Kidney epithelial cell (primary cell): ENCODE measurements at regions not wholly inside any gene's neighbourhood (a gene's known extent, or its start where the extent isn't known, plus 50 kb on each side); places are given as distances from the start of the nearest gene placed in this dataset.

Source experiments
- DNase-seq: peaks from one replicate; pipeline ENCODE4 v3.0.0-alpha.2; 2010; ENCODE audit warnings: low read depth
- H3K27me3 ChIP-seq: 2 replicates; pipeline ENCODE4 v1.6.0; 2011; ENCODE audit warnings: low read length; ENCODE audit not compliant: control insufficient read depth, insufficient read depth
- H3K36me3 ChIP-seq: 2 replicates; pipeline ENCODE4 v1.5.1; 2011; ENCODE audit warnings: low read length; ENCODE audit not compliant: control insufficient read depth, insufficient read depth
- H3K4me3 ChIP-seq: 2 replicates; pipeline ENCODE4 v1.5.1; 2011; ENCODE audit warnings: low read depth, mild to moderate bottlenecking, control low read depth, low read length
- TF ChIP-seq, protein P1 (sequence below): IDR thresholded peaks from 2 replicates; pipeline ENCODE4 v1.5.1; 2011; ENCODE audit warnings: mild to moderate bottlenecking, moderate library complexity, low read length, control low read depth, inconsistent platforms; ENCODE audit not compliant: insufficient read depth, poor library complexity, severe bottlenecking

- DNase-seq = no peak
- Histone ChIP-seq H3K36me3 (peaks cover 1% of the 10 kb centered on the region), H3K27me3 (no peaks in the 10 kb centered on the region), H3K4me3 (no peak overlapping the region)
- TF ChIP-seq, protein P1, sequence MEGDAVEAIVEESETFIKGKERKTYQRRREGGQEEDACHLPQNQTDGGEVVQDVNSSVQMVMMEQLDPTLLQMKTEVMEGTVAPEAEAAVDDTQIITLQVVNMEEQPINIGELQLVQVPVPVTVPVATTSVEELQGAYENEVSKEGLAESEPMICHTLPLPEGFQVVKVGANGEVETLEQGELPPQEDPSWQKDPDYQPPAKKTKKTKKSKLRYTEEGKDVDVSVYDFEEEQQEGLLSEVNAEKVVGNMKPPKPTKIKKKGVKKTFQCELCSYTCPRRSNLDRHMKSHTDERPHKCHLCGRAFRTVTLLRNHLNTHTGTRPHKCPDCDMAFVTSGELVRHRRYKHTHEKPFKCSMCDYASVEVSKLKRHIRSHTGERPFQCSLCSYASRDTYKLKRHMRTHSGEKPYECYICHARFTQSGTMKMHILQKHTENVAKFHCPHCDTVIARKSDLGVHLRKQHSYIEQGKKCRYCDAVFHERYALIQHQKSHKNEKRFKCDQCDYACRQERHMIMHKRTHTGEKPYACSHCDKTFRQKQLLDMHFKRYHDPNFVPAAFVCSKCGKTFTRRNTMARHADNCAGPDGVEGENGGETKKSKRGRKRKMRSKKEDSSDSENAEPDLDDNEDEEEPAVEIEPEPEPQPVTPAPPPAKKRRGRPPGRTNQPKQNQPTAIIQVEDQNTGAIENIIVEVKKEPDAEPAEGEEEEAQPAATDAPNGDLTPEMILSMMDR = no peak
These were observed 131.6 kb upstream of the FN1 start for GRCh38 chr2:215567504-215567903.

- no peak overlapping the region for H3K4me3 ChIP-seq
- H3K27me3 ChIP-seq = no peaks in the 10 kb centered on the region
- no peak for DNase-seq
- TF ChIP-seq, protein P1 = no peak
- H3K36me3 ChIP-seq = peaks cover 1% of the 10 kb centered on the region
These were observed 130.0 kb upstream of the FN1 start for GRCh38 chr2:215565897-215566296.

- TF ChIP-seq, protein P1 = no peak
- no peak overlapping the region for H3K4me3 ChIP-seq
- DNase-seq = no peak
- H3K36me3 ChIP-seq = no peaks in the 10 kb centered on the region
- no peaks in the 10 kb centered on the region for H3K27me3 ChIP-seq
These were observed 121.8 kb upstream of the FN1 start for GRCh38 chr2:215557701-215558100.

DNA sequence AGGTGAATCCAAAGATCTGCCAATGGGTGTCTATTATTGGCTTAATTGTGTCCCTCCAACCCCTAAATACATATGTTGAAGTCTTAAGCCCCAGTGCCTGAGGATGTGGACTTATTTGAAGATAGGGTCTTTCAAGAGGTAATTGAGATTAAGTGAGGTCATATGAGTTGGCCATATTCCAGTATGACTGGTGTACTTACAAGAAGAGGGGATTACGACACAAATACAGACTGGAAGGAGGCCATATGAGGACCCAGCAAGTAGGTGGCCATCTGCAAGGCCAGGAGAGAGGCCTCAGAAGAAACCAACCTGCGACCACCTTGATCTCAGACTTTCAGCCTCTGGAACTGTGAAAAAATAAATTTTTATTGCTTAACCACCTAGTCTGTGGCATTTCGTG, 121.1 kb upstream of the FN1 start:
- no peak for DNase-seq
- no peak overlapping the region for H3K4me3 ChIP-seq
- TF ChIP-seq, protein P1 = no peak
- H3K36me3 ChIP-seq = no peaks in the 10 kb centered on the region
- no peaks in the 10 kb centered on the region for H3K27me3 ChIP-seq

GRCh38 chr2:215554689-215555498, 119.0 kb upstream of the FN1 start:
- TF ChIP-seq, protein P1 = no peak
- no peaks in the 10 kb centered on the region for H3K27me3 ChIP-seq
- DNase-seq = no peak
- H3K36me3 ChIP-seq = no peaks in the 10 kb centered on the region
- no peak overlapping the region for H3K4me3 ChIP-seq

DNA sequence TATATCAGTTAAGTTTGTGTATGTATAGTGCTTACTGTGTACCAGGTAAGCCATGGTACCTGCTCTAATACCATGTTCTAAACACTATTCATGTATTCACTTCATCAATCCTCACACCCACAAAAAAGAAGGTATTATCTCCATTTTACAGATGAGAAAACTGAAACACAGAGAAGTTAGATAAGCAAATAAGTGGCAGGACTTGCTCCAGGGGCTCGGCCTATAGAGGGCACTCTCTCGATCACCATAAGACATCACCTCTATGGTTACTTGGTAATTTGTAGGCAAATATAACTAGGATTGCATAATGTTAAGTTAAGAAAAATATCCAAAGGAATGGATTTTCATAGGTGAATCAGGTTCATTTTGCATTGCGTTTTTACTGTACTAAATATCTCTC, 118.1 kb upstream of the FN1 start:
- TF ChIP-seq, protein P1 = no peak
- no peak overlapping the region for H3K4me3 ChIP-seq
- no peak for DNase-seq
- H3K27me3 ChIP-seq = no peaks in the 10 kb centered on the region
- H3K36me3 ChIP-seq = no peaks in the 10 kb centered on the region
